ENCODE measurements at regions not wholly inside any gene's neighbourhood (a gene's known extent, or its start where the extent isn't known, plus 50 kb on each side); places are given as distances from the start of the nearest gene placed in this dataset.

- no peak for DNase-seq
Observed at GRCh38 chr2:137826373-137827372, 137.6 kb upstream of the HNMT start.

- no peak for DNase-seq
Observed at GRCh38 chr2:137828624-137829023, 135.6 kb upstream of the HNMT start.

- no peak for DNase-seq
Observed at GRCh38 chr2:137829251-137829650, 135.0 kb upstream of the HNMT start.

- no peak for DNase-seq
Observed at GRCh38 chr2:137834760-137835379, 129.4 kb upstream of the HNMT start.

GRCh38 chr2:137836671-137837070 is 127.6 kb upstream of the HNMT start:
- no peak for DNase-seq

GRCh38 chr2:137837830-137838229 is 126.4 kb upstream of the HNMT start:
- DNase-seq = no peak

GRCh38 chr2:137838255-137839092 is 125.8 kb upstream of the HNMT start:
- DNase-seq = no peak

GRCh38 chr2:137842430-137842829 is 121.8 kb upstream of the HNMT start:
- DNase-seq = no peak

GRCh38 chr2:137842952-137843351 is 121.3 kb upstream of the HNMT start:
- DNase-seq = no peak

- no peak for DNase-seq
Observed at GRCh38 chr2:137845422-137845821, 118.9 kb upstream of the HNMT start.

GRCh38 chr2:137846993-137847392 is 117.3 kb upstream of the HNMT start:
- DNase-seq = no peak

- DNase-seq = no peak
Observed at GRCh38 chr2:137847443-137847842, 116.8 kb upstream of the HNMT start.

- DNase-seq = no peak
Observed at GRCh38 chr2:137857881-137858280, 106.4 kb upstream of the HNMT start.

- DNase-seq = no peak
Observed at GRCh38 chr2:137862651-137863050, 101.6 kb upstream of the HNMT start.

- DNase-seq = peak; percentile 9
Observed at GRCh38 chr2:137865954-137866540, 98.2 kb upstream of the HNMT start.

GRCh38 chr2:137870682-137871081 is 93.6 kb upstream of the HNMT start:
- DNase-seq = no peak

- no peak for DNase-seq
Observed at GRCh38 chr2:137872577-137872976, 91.7 kb upstream of the HNMT start.

- DNase-seq = no peak
Observed at GRCh38 chr2:137873536-137874244, 90.6 kb upstream of the HNMT start.

- DNase-seq = no peak
Observed at GRCh38 chr2:137879121-137879520, 85.2 kb upstream of the HNMT start.

GRCh38 chr2:137881711-137882110 is 82.6 kb upstream of the HNMT start:
- no peak for DNase-seq

- no peak for DNase-seq
Observed at GRCh38 chr2:137886083-137886831, 78.0 kb upstream of the HNMT start.
